HUES64 (cell line): ENCODE measurements at regions not wholly inside any gene's neighbourhood (a gene's known extent, or its start where the extent isn't known, plus 50 kb on each side); places are given as distances from the start of the nearest gene placed in this dataset.

Experiments
- H3K27ac ChIP-seq: 2 replicates; pipeline ENCODE4 v1.7.0; 2013; ENCODE audit warnings: low read depth, low read length, inconsistent platforms
- H3K27me3 ChIP-seq: 2 replicates; pipeline ENCODE4 v1.6.1; 2013; ENCODE audit warnings: mild to moderate bottlenecking, low read length; ENCODE audit not compliant: insufficient read depth
- H3K36me3 ChIP-seq: 2 replicates; pipeline ENCODE4 v1.6.1; 2013; ENCODE audit warnings: mild to moderate bottlenecking, low read length; ENCODE audit not compliant: insufficient read depth
- H3K4me1 ChIP-seq: 2 replicates; pipeline ENCODE4 v1.6.1; 2013; ENCODE audit warnings: mild to moderate bottlenecking, low read length, moderate library complexity; ENCODE audit not compliant: insufficient read depth
- H3K4me3 ChIP-seq: 2 replicates; pipeline ENCODE4 v1.5.1; 2013; ENCODE audit warnings: mild to moderate bottlenecking, low read length, moderate library complexity
- H3K9ac ChIP-seq: 2 replicates; pipeline ENCODE4 v1.6.1; 2013; ENCODE audit warnings: mild to moderate bottlenecking, low read depth, low read length
- H3K9me3 ChIP-seq: 2 replicates; pipeline ENCODE4 v1.6.1; 2013; ENCODE audit warnings: low read depth, low read length; ENCODE audit not compliant: insufficient read depth
- WGBS: fragments of 150-250, 120-280 bp; methylation state at CpG from one replicate; pipeline ENCODE4 v1.1.7; 2013; ENCODE audit warnings: missing lambda C conversion rate; 5-methylcytosine and 5-hydroxymethylcytosine counted together

- WGBS = 84% methylated on average over 5 of the region's 5 CpGs
- no peak overlapping the region for H3K27ac ChIP-seq
Measured at GRCh38 chr5:82365744-82366228, 87.6 kb upstream of the RPS23 start.

GRCh38 chr5:82365026-82365425 lies 86.9 kb upstream of the RPS23 start:
- Histone ChIP-seq H3K27me3 (no peaks in the 10 kb centered on the region), H3K27ac (no peak overlapping the region), H3K4me1 (peaks cover 2% of the 10 kb centered on the region; the same call in 1 of the 2 replicates), H3K9me3 (no peaks in the 10 kb centered on the region), H3K9ac (no peak overlapping the region), H3K36me3 (no peaks in the 10 kb centered on the region), H3K4me3 (no peak overlapping the region)
- 93% methylated on average over 4 of the region's 4 CpGs for WGBS

More at GRCh38 chr5:82365744-82366228, 87.6 kb upstream of the RPS23 start:
- no peak overlapping the region for H3K9ac ChIP-seq
- H3K27me3 ChIP-seq = no peaks in the 10 kb centered on the region
- H3K4me3 ChIP-seq = no peak overlapping the region
- H3K36me3 ChIP-seq = no peaks in the 10 kb centered on the region
- H3K9me3 ChIP-seq = no peaks in the 10 kb centered on the region
- no peaks in the 10 kb centered on the region for H3K4me1 ChIP-seq

GRCh38 chr5:82364497-82364896 lies 86.3 kb upstream of the RPS23 start:
- no peak overlapping the region for H3K4me3 ChIP-seq
- peaks cover 6% of the 10 kb centered on the region; the same call in 1 of the 2 replicates for H3K4me1 ChIP-seq
- H3K27me3 ChIP-seq = no peaks in the 10 kb centered on the region
- H3K9ac ChIP-seq = no peak overlapping the region
- no peak overlapping the region for H3K27ac ChIP-seq
- no peaks in the 10 kb centered on the region for H3K9me3 ChIP-seq
- H3K36me3 ChIP-seq = no peaks in the 10 kb centered on the region
- 73% methylated on average over 5 of the region's 5 CpGs for WGBS

DNA sequence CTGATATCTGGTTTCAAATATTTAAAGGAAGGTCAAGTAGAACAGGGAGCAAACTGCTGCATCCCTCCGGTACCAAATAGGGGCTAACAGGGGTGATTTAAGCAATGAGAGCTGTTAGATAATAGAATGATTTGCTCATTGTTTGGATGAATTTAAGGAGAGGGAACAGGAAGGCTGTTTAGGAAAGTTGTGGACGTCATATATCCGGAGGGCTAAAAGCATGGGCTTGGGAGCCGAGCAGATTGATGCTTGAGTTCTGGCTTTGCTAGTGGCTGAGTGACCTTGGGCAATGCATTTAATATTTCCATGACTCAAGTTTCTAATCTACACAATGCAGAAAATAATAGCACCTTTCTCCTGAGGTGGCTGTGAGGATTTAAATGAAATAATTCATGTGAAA lies 85.4 kb upstream of the RPS23 start:
- no peak overlapping the region for H3K9ac ChIP-seq
- WGBS = 88% methylated on average over 4 of the region's 4 CpGs
- H3K36me3 ChIP-seq = no peaks in the 10 kb centered on the region

GRCh38 chr5:82362636-82363035 lies 84.5 kb upstream of the RPS23 start:
- WGBS = 91% methylated on average over 6 of the region's 6 CpGs
- H3K9me3 ChIP-seq = no peaks in the 10 kb centered on the region
- H3K4me1 ChIP-seq = peaks cover 6% of the 10 kb centered on the region; the same call in 1 of the 2 replicates

More for the DNA sequence above, 85.4 kb upstream of the RPS23 start:
- Histone ChIP-seq H3K4me3 (no peak overlapping the region), H3K9me3 (no peaks in the 10 kb centered on the region), H3K27ac (no peak overlapping the region), H3K4me1 (peaks cover 6% of the 10 kb centered on the region; the same call in 1 of the 2 replicates), H3K27me3 (no peaks in the 10 kb centered on the region)

GRCh38 chr5:82360022-82360421 lies 81.9 kb upstream of the RPS23 start:
- H3K36me3 ChIP-seq = no peaks in the 10 kb centered on the region
- H3K9ac ChIP-seq = no peak overlapping the region
- no peak overlapping the region for H3K4me3 ChIP-seq
- 84% methylated on average over 3 of the region's 3 CpGs for WGBS
- H3K27me3 ChIP-seq = no peaks in the 10 kb centered on the region
- peaks cover 6% of the 10 kb centered on the region; the same call in 1 of the 2 replicates for H3K4me1 ChIP-seq
- no peak overlapping the region for H3K27ac ChIP-seq
- no peaks in the 10 kb centered on the region for H3K9me3 ChIP-seq

More at GRCh38 chr5:82362636-82363035, 84.5 kb upstream of the RPS23 start:
- Histone ChIP-seq H3K27ac (no peak overlapping the region), H3K27me3 (no peaks in the 10 kb centered on the region), H3K4me3 (no peak overlapping the region), H3K36me3 (no peaks in the 10 kb centered on the region), H3K9ac (no peak overlapping the region)

GRCh38 chr5:82359272-82359671 lies 81.1 kb upstream of the RPS23 start:
- Histone ChIP-seq H3K9me3 (no peaks in the 10 kb centered on the region), H3K27ac (no peak overlapping the region), H3K4me3 (no peak overlapping the region), H3K9ac (no peak overlapping the region), H3K36me3 (no peaks in the 10 kb centered on the region), H3K4me1 (peaks cover 6% of the 10 kb centered on the region; the same call in 1 of the 2 replicates), H3K27me3 (no peaks in the 10 kb centered on the region)
- WGBS = 94% methylated on average over 3 of the region's 3 CpGs

DNA sequence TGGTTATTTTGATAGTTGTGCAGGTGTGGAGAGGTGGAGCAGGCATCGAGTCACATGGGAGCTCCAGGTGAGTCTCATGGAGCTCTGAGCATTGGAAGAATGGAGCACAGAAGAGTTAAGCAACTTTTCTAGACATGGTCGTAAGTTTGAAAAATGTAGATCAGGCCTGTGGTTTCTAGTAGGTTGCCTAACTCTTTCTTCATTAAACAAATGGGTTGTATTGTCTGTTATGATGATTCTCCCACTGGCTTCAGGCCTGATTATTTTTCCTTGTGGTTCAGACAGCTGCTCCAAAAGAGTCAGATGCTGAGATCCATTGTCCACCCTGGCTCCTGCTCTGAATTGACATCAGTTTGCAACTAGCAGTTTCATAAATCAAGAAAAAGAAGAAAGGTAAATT lies 80.3 kb upstream of the RPS23 start:
- Histone ChIP-seq H3K9ac (no peak overlapping the region), H3K4me3 (no peak overlapping the region), H3K4me1 (peaks cover 6% of the 10 kb centered on the region; the same call in 1 of the 2 replicates), H3K27ac (no peak overlapping the region), H3K27me3 (no peaks in the 10 kb centered on the region), H3K36me3 (no peaks in the 10 kb centered on the region), H3K9me3 (no peaks in the 10 kb centered on the region)
- 90% methylated on average over 2 of the region's 2 CpGs for WGBS

- Histone ChIP-seq H3K4me3 (no peak overlapping the region), H3K27ac (no peak overlapping the region), H3K27me3 (no peaks in the 10 kb centered on the region), H3K36me3 (no peaks in the 10 kb centered on the region), H3K9me3 (no peaks in the 10 kb centered on the region), H3K4me1 (peaks cover 6% of the 10 kb centered on the region; the same call in 1 of the 2 replicates), H3K9ac (no peak overlapping the region)
- WGBS = 82% methylated on average over 14 of the region's 14 CpGs
Measured at GRCh38 chr5:82356808-82357671, 78.9 kb upstream of the RPS23 start.

DNA sequence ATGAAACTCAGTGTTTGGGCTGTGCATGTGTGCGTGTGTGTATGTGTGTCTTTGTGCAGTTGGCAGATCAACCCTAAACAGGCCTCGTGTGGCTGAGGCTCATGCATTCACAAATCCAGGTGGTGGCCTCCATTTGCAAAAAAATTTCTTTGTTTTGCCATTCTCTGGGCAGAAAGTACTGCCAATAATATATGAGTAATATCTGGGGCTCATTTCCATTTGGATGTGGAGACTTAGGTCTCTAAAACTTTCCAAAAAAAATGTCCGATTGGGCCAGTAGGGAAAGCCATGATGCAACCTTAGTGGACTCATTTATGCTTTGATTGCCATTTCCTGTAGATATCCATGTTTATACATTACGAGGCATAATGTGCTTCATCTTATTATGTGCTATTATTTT lies 77.9 kb upstream of the RPS23 start:
- WGBS = 91% methylated on average over 3 of the region's 4 CpGs
- H3K27me3 ChIP-seq = no peaks in the 10 kb centered on the region
- no peak overlapping the region for H3K9ac ChIP-seq
- H3K4me3 ChIP-seq = no peak overlapping the region
- no peaks in the 10 kb centered on the region for H3K9me3 ChIP-seq
- H3K27ac ChIP-seq = no peak overlapping the region
- H3K4me1 ChIP-seq = peaks cover 6% of the 10 kb centered on the region; the same call in 1 of the 2 replicates
- H3K36me3 ChIP-seq = no peaks in the 10 kb centered on the region

DNA sequence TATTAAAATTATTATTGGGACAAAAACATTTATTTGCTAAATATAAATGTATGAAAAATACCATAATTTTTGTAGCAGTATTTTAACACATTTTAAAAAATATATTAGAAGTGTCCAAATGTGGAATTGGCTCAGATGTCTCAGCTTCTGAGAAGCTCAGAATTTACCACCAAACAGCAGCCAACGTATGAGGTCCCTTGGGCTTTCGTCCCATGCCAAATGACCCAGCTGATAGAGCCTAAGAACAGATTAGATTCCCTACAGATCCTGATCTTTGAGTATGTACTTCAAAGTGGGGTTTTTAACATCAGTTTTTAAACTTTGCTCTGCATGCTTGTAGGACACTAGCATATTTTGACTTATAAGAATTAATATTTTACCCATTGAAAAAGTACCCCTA lies 77.3 kb upstream of the RPS23 start:
- no peak overlapping the region for H3K9ac ChIP-seq
- H3K36me3 ChIP-seq = no peaks in the 10 kb centered on the region
- H3K27me3 ChIP-seq = no peaks in the 10 kb centered on the region
- WGBS = 100% methylated on average over 2 of the region's 2 CpGs
- H3K4me1 ChIP-seq = peaks cover 6% of the 10 kb centered on the region; the same call in 1 of the 2 replicates
- H3K27ac ChIP-seq = no peak overlapping the region
- no peaks in the 10 kb centered on the region for H3K9me3 ChIP-seq
- H3K4me3 ChIP-seq = no peak overlapping the region
